ENCODE measurements at regions not wholly inside any gene's neighbourhood (a gene's known extent, or its start where the extent isn't known, plus 50 kb on each side); places are given as distances from the start of the nearest gene placed in this dataset.

DNA sequence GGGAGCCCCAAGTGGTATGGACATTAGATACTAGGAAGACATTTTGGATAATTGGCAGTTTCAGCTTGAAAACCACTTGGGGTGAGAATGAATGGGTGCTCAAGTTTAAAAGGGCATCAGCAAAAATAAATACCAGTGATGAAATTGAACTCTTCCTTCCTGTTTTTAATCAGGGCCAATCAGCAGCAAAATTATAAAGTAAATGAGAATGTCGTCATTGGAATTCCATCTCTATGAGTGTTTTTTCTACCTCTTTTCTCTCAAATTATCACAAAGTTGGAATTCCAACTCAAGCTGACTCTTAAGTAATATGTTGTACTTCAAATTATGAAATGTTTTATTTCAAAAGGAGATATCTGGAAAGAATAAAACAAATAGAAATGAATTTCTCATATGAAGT, 730.6 kb downstream of the METTL15 start:
- ATAC-seq (no peak), DNase-seq (no peak)
- TF ChIP-seq, protein P1, sequence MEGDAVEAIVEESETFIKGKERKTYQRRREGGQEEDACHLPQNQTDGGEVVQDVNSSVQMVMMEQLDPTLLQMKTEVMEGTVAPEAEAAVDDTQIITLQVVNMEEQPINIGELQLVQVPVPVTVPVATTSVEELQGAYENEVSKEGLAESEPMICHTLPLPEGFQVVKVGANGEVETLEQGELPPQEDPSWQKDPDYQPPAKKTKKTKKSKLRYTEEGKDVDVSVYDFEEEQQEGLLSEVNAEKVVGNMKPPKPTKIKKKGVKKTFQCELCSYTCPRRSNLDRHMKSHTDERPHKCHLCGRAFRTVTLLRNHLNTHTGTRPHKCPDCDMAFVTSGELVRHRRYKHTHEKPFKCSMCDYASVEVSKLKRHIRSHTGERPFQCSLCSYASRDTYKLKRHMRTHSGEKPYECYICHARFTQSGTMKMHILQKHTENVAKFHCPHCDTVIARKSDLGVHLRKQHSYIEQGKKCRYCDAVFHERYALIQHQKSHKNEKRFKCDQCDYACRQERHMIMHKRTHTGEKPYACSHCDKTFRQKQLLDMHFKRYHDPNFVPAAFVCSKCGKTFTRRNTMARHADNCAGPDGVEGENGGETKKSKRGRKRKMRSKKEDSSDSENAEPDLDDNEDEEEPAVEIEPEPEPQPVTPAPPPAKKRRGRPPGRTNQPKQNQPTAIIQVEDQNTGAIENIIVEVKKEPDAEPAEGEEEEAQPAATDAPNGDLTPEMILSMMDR (IDR thresholded peaks at IDR 0.05): no peak
- H3K36me3 ChIP-seq: no peaks in the 10 kb centered on the region
- no peak overlapping the region for H3K4me3 ChIP-seq
- H3K27me3 ChIP-seq: no peaks in the 10 kb centered on the region
- intact Hi-C loops (cut with DNase I): no loop called here
- 54 to 59% methylated on average over 1 of the region's 1 CpG for WGBS, 2 donors
- no peak overlapping the region for H3K27ac ChIP-seq
- H3K4me1 ChIP-seq: no peaks in the 10 kb centered on the region
- H3K9me3 ChIP-seq: no peaks in the 10 kb centered on the region

DNA sequence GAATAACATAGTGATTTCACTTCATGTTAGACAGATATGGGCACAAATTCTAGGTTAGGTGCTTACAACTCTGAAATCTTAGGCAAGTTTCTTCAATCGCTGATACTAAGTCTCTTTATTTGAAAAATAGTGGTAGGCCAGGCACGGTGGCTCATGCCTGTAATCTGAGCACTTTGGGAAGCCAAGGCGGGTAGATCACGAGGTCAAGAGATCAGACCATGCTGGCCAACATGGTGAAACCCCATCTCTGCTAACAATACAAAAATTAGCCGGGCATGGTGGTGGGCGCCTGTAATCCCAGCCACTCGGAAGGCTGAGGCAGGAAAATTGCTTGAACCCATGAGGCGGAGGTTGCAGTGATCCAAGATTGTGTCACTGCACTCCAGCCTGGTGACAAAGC, 729.4 kb downstream of the METTL15 start:
- WGBS, 2 donors: 82 to 89% methylated on average over 8 of the region's 8 CpGs
- H3K27me3 ChIP-seq: no peaks in the 10 kb centered on the region
- H3K4me1 ChIP-seq: no peaks in the 10 kb centered on the region
- intact Hi-C loops (cut with DNase I): no loop called here
- no peaks in the 10 kb centered on the region for H3K36me3 ChIP-seq
- TF ChIP-seq, protein P1 (IDR thresholded peaks at IDR 0.05): no peak
- no peak overlapping the region for H3K27ac ChIP-seq
- no peak overlapping the region for H3K4me3 ChIP-seq
- no peak for DNase-seq
- no peaks in the 10 kb centered on the region for H3K9me3 ChIP-seq
- no peak for ATAC-seq

DNA sequence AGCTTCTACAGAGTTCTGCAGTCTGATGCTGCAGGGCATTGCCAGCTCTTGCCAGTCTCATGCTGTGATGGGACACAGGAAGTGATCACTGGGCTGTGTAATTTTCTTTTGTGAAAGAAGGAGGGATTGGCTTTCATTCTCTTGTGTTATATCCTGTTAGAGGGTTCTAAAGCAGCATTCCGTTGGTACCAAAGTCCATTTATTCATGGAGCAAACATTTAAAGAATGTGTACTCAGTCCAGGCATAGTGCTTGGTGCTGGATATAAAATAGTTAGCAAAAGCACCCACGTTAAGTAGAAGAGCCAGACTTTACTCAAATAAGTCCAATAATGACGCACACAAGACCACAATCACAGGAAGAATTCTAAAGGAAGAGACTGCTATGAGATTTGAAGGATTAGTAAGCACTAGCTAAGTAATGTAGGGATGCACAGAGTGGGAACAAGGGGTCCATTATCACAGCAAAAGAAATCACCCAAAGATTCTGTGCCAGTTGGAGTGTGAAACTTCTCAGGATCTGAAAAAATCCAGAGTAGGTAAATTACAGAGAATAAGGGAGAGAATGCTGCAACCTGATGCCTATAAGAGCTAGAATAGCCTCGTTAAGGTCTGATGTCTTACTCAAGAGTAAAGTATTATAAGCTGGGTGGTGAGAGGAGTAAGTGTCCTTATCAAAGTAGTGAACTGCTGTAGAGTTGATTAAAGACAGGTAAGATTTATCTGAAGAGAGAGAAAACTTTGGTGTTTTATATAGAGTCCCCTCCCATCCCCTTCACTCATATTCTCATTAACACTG, 728.3 kb downstream of the METTL15 start:
- H3K4me3 ChIP-seq: no peak overlapping the region
- ATAC-seq (no peak), DNase-seq (no peak)
- intact Hi-C loops (cut with DNase I): no loop called here
- no peaks in the 10 kb centered on the region for H3K9me3 ChIP-seq
- H3K27ac ChIP-seq: no peak overlapping the region
- H3K36me3 ChIP-seq: no peaks in the 10 kb centered on the region
- H3K4me1 ChIP-seq: no peaks in the 10 kb centered on the region
- WGBS, 2 donors: 37 to 44% methylated on average over 4 of the region's 4 CpGs
- H3K27me3 ChIP-seq: no peaks in the 10 kb centered on the region
- TF ChIP-seq, protein P1 (IDR thresholded peaks at IDR 0.05): no peak

DNA sequence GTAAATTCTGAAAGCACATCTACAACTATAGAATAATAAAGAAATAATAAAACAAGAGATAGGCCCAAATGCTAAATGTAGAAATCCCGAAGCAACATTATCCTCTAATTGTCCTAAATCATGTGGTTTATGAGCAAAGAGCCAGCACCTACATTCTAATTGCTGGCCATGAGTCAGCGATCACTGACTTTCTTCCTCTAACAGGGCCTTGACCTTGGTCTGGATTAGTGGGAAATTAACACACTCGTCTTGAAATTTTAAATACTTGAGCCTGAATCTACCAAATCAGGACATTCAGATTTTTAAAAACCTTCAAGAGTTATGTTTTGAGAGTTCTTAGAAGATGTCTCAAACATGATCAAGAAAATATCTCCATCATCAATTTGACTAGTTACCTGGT, 727.6 kb downstream of the METTL15 start:
- Histone ChIP-seq H3K4me1 (no peaks in the 10 kb centered on the region), H3K27ac (no peak overlapping the region), H3K36me3 (no peaks in the 10 kb centered on the region), H3K27me3 (no peaks in the 10 kb centered on the region), H3K4me3 (no peak overlapping the region), H3K9me3 (no peaks in the 10 kb centered on the region)
- WGBS, 2 donors: 79 to 83% methylated on average over 3 of the region's 3 CpGs
- TF ChIP-seq, protein P1 (IDR thresholded peaks at IDR 0.05): no peak
- no peak for DNase-seq
- intact Hi-C loops (cut with DNase I): no loop called here
- ATAC-seq: no peak
